KOPT-K1 (cell line): ENCODE measurements at regions not wholly inside any gene's neighbourhood (a gene's known extent, or its start where the extent isn't known, plus 50 kb on each side); places are given as distances from the start of the nearest gene placed in this dataset.
"Not testable (repeated sequence)": the region's sequence is repeated elsewhere in the genome, so short reads cannot be mapped to it uniquely, and the experiment has no call there.

ENCODE experiments used
- H3K27ac ChIP-seq: fragments of 200-600 bp; sonication (generic); 2 replicates; pipeline ENCODE4 v1.5.1; 2016; ENCODE audit warnings: antibody characterized with exemption, mild to moderate bottlenecking, low read depth, low read length; ENCODE audit not compliant: poor library complexity, severe bottlenecking
- H3K36me3 ChIP-seq: fragments of 200-600 bp; sonication (generic); 2 replicates; pipeline ENCODE4 v1.5.1; 2017; ENCODE audit warnings: antibody characterized with exemption, mild to moderate bottlenecking, low read length, moderate library complexity; ENCODE audit not compliant: insufficient read depth
- H3K9me3 ChIP-seq: fragments of 200-600 bp; sonication (generic); 2 replicates; pipeline ENCODE4 v1.5.1; 2017; ENCODE audit warnings: antibody characterized with exemption, low read length, mild to moderate bottlenecking; ENCODE audit not compliant: insufficient read depth, poor library complexity, severe bottlenecking

GRCh38 chr4:144374065-144374464 lies 233.5 kb upstream of the GYPA start:
- Histone ChIP-seq H3K36me3 (no peaks in the 10 kb centered on the region), H3K9me3 (no peaks in the 10 kb centered on the region), H3K27ac (no peak overlapping the region)

GRCh38 chr4:144376866-144377265 lies 236.3 kb upstream of the GYPA start:
- H3K9me3 ChIP-seq = no peaks in the 10 kb centered on the region
- H3K36me3 ChIP-seq = no peaks in the 10 kb centered on the region
- no peak overlapping the region for H3K27ac ChIP-seq

DNA sequence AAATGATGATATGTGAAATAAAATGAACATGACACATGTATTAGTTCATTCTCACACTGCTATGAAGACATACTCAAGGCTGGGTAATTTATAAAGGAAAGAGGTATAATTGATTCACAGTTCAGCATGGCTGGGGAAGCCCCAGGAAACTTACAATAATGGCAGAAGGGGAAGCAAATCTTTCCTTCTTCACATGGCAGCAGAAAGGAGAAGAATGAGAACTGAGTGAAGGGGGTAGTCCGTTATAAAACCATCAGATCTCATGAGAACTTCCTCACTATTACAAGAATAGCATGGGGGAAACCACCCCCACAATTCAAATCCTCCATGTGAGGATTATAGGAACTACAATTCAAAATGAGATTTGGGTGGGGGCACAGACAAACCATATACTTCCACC lies 243.9 kb upstream of the GYPA start:
- no peak overlapping the region for H3K27ac ChIP-seq
- no peaks in the 10 kb centered on the region for H3K36me3 ChIP-seq
- peaks cover 31% of the 10 kb centered on the region for H3K9me3 ChIP-seq

DNA sequence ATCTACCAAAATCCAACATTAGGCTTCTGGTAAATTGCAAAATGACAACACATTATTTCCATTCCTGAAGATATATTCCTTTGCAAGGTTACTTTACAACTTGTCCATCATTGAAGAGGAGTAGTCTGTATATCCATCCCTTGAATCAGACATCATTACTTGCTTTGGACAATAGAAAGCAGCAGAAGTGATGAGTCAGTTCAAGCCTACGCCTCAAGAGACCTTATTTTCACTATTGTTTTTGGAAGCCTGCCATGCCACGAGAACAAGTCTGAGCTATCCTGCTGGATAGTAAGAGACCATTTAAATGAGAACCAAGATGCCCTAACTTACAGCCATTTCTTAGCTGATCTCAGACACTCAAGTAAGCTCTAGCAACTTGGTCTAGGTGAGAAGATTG lies 246.0 kb upstream of the HHIP start:
- Histone ChIP-seq H3K9me3 (no peaks in the 10 kb centered on the region), H3K27ac (no peak overlapping the region), H3K36me3 (no peaks in the 10 kb centered on the region)

DNA sequence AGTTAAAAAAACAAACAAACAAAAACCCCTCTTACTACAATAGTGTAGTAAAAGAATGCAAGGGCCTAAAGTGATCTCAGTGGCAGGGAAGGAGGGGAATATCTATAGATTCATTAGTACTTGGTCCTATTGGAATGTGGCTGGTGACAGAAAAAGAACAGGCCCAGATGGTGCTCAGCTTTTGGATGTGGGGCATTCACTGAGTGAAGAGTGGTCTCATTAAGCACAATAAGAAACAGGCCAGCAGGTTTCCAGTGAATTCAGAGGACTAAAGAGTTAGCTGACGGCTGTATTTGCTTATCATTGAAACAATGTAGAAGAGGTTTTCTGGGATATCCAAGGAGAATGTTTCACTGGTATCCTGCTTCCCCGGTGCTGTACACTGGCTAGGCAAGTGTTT lies 243.8 kb upstream of the HHIP start:
- Histone ChIP-seq H3K27ac (no peak overlapping the region), H3K36me3 (no peaks in the 10 kb centered on the region)

GRCh38 chr4:144402999-144403398 lies 243.0 kb upstream of the HHIP start:
- Histone ChIP-seq H3K9me3 (no peaks in the 10 kb centered on the region), H3K36me3 (no peaks in the 10 kb centered on the region), H3K27ac (no peak overlapping the region)

More for the DNA sequence above, 243.8 kb upstream of the HHIP start:
- H3K9me3 ChIP-seq = no peaks in the 10 kb centered on the region

DNA sequence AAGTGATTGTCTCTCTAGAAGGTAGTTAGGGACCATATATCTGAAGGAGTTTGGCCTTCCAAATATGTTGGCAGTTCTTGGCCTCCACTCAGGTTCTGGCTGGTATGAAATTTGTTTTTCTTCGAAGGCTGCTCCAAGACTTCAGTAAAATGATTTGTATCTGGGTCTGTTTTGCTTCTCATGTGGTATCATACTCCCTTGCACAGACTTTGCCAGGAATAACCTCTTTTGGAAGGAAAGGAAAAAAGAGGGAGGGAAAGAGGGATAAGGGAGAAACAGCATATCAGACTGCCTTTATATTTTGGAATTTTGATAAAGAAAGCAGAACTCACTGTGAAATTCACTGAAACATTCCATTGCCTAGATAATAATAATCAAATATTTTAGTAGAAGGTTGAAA lies 242.1 kb upstream of the HHIP start:
- H3K27ac ChIP-seq = no peak overlapping the region
- no peaks in the 10 kb centered on the region for H3K36me3 ChIP-seq
- H3K9me3 ChIP-seq = no peaks in the 10 kb centered on the region

DNA sequence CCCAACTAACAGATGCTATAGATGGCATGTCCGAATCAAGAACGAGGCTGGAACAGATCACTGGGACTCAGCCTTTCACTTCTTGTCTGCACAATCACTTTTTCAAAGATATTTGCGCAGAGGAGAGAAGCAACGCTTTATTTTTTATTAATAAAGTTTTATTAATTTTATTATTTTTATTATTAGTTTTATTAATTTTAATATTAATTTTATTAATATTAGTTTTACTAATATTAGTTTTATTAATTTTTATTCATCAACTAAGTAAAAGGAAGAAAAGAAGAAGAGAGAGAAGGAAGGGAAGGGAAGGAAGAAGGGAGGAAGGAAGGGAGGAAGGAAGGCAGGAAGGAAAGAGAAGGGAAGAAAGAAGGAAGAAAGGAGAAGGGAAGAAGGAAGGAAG lies 236.4 kb upstream of the HHIP start:
- no peak overlapping the region for H3K27ac ChIP-seq
- H3K36me3 ChIP-seq = no peaks in the 10 kb centered on the region
- no peaks in the 10 kb centered on the region for H3K9me3 ChIP-seq

- Histone ChIP-seq H3K9me3 (no peaks in the 10 kb centered on the region), H3K36me3 (no peaks in the 10 kb centered on the region), H3K27ac (no peak overlapping the region)
These were observed 235.6 kb upstream of the HHIP start for GRCh38 chr4:144410230-144410783.

DNA sequence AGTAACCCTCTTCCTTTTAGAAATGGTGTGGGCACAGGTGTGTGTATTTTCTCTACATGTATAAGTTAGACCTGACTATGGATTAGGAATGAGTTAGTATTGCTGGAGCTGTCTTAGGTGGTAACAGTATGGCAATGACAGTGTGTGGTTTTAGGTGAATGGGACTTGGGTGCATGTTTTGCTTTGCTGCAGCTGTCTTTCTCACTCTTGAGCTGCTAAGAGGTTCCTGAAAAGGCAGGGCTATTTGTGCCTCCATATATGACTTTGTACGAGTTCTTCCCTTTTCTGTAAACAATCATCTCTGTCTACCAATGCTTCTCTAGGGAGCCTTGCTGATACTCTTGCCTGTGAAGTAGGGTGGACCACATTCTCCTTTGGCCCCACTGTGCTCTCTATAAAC lies 234.8 kb upstream of the HHIP start:
- no peak overlapping the region for H3K27ac ChIP-seq
- H3K36me3 ChIP-seq = no peaks in the 10 kb centered on the region
- H3K9me3 ChIP-seq = no peaks in the 10 kb centered on the region

DNA sequence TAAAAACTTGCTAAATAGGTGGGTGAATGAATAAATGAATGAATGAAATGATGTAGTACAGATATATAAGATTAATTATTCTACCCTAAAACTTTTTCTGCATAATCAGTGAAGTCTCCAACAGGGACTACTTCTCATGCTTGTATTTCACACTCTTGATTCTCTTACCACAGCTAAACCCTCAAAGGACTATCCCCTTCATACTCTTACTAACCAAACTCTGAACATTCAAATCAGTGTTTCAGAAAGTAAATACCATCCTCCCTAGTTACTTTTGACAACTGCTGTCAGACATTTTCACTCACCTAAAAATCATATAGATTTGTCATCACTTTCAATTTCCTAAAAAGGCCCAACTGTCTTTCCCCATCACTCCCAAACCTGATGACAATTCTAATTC lies 234.3 kb upstream of the HHIP start:
- H3K36me3 ChIP-seq = no peaks in the 10 kb centered on the region
- no peak overlapping the region for H3K27ac ChIP-seq
- H3K9me3 ChIP-seq = no peaks in the 10 kb centered on the region

DNA sequence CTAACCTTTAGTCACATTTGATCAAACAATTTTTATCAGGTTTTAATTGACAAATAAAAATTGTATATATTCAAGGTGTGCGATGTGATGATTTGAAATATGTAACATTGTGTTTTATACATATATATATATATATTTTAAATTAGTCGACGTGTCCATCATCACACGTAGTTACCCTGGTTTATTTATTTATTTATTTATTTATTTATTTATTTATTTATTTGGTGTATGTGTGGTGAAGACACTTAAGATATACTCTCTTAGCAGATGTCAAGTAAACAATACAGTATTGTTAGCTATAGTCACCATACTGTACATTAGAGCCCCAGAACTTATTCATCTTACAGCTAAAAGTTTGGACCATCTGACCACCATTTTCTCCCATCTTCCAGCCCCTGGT lies 224.9 kb upstream of the HHIP start:
- Histone ChIP-seq H3K27ac (no peak overlapping the region), H3K9me3 (peaks cover 7% of the 10 kb centered on the region), H3K36me3 (no peaks in the 10 kb centered on the region)

- Histone ChIP-seq H3K9me3 (peaks cover 7% of the 10 kb centered on the region), H3K27ac (no peak overlapping the region), H3K36me3 (no peaks in the 10 kb centered on the region)
These were observed 224.0 kb upstream of the HHIP start for GRCh38 chr4:144421839-144422565.

DNA sequence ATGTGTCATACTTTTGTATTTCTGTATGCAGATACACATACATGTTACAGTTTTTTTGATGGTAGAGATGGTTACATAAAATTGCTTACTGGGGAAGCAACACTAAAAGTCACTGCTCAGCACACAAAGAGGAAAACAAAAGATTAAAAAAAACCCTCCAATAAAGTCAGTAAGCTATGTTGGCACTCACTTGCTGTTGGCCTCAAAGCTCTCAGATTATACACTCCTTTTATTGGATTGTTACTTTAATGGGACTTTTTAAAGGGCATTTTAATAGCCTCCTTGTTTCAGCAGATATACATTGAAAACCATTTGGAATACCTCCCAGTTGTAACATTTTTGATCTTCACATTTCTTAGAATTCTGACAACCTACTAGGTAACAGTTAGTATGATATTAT lies 222.0 kb upstream of the HHIP start:
- no peaks in the 10 kb centered on the region for H3K36me3 ChIP-seq
- H3K9me3 ChIP-seq = no peaks in the 10 kb centered on the region
- no peak overlapping the region for H3K27ac ChIP-seq

DNA sequence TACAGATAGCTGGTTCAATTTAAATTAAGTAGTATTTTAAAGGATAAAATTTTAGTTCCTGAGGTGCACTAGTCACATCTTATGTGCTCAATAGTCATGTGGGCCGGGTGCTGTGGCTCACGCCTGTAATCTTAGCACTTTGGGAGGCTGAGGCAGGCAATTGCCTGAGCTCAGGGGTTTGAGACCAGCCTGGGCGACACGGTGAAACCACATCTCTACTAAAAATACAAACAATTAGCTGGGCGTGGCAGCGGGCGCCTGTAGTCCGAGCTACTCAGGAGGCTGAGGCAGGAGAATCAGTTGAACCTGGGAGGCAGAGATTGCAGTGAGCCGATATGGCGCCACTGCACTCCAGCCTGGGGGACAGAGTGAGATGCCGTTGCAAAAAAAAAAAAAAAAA lies 219.9 kb upstream of the HHIP start:
- not testable (repeated sequence) for H3K27ac ChIP-seq, H3K36me3 ChIP-seq, H3K9me3 ChIP-seq

GRCh38 chr4:144442713-144443112 lies 203.2 kb upstream of the HHIP start:
- no peaks in the 10 kb centered on the region for H3K36me3 ChIP-seq
- H3K9me3 ChIP-seq = peaks cover 17% of the 10 kb centered on the region
- no peak overlapping the region for H3K27ac ChIP-seq
